B cell (primary cell): ENCODE measurements at regions not wholly inside any gene's neighbourhood (a gene's known extent, or its start where the extent isn't known, plus 50 kb on each side); places are given as distances from the start of the nearest gene placed in this dataset.
A peak's percentile ranks its signal among the peaks of the same experiment; 100 is the strongest.

Experiments used
- ATAC-seq: fragments of 200-7000 bp; cut with Tn5 transposase; one replicate; pipeline ENCODE4 v1.10.0; 2021; ENCODE audit warnings: low read depth, mild to moderate bottlenecking, moderate number of reproducible peaks, moderate library complexity
- CTCF ChIA-PET: fragments of 350-600 bp; sonication (Branson Sonifier 250); formaldehyde crosslinking; loops from one replicate; lab custom pipeline; 2021; ENCODE audit warnings: antibody characterized with exemption, inconsistent platforms; lab: Charles Lee
- POLR2A ChIA-PET: fragments of 350-600 bp; sonication (Branson Sonifier 250); formaldehyde crosslinking; loops from one replicate; lab custom pipeline; 2021; ENCODE audit warnings: antibody characterized with exemption; lab: Charles Lee
- DNase-seq: peaks from one replicate; pipeline ENCODE4 v3.0.0; 2013
- H2AFZ ChIP-seq: 2 replicates; pipeline ENCODE4 v1.6.1; 2012; ENCODE audit warnings: mild to moderate bottlenecking, low read depth, low read length; ENCODE audit not compliant: insufficient read depth, poor library complexity, severe bottlenecking
- H3K27ac ChIP-seq, 2 donors: 1 replicate in 1 of 2; 2 replicates in 1 of 2; pipeline ENCODE4 v1.5.1; 2012 to 2013; ENCODE audit warnings: low read length in 2 of 2, mild to moderate bottlenecking in 2 of 2, moderate library complexity in 1 of 2
- H3K27me3 ChIP-seq, 4 experiments: fragments of 200-600 bp in 1 of 4; sonication (generic) in 1 of 4; replicated peaks in 1 of 4; 1 replicate in 2 of 4; 2 replicates in 2 of 4; pipeline versions ENCODE4 v1.6.1 to v1.7.0; 2013 to 2016; ENCODE audit warnings: low read length in 3 of 4, mild to moderate bottlenecking in 2 of 4, mixed read lengths in 1 of 4, moderate library complexity in 1 of 4; ENCODE audit not compliant: insufficient read depth in 4 of 4, control insufficient read depth in 3 of 4; ENCODE audit errors: control extremely low read depth in 1 of 4
- H3K36me3 ChIP-seq, 2 experiments: replicated peaks in 1 of 2; 1 replicate in 1 of 2; 2 replicates in 1 of 2; pipeline versions ENCODE4 v1.6.1 to v1.7.1; 2013; ENCODE audit warnings: low read length in 1 of 2; ENCODE audit not compliant: insufficient read depth in 2 of 2, control insufficient read depth in 1 of 2; ENCODE audit errors: control extremely low read depth in 1 of 2, extremely low read depth in 1 of 2
- H3K4me1 ChIP-seq, 2 donors: fragments of 200-600 bp in 1 of 2; sonication (generic) in 1 of 2; 1 replicate in 1 of 2; 2 replicates in 1 of 2; pipeline versions ENCODE4 v1.5.1 to v1.6.1; 2013 to 2017; ENCODE audit warnings: low read length in 2 of 2; ENCODE audit not compliant: control insufficient read depth in 2 of 2, insufficient read depth in 2 of 2
- H3K4me2 ChIP-seq: replicated peaks from 2 replicates; pipeline ENCODE3; 2012; ENCODE audit warnings: mild to moderate bottlenecking, low read depth, low read length; ENCODE audit not compliant: poor library complexity, severe bottlenecking
- H3K4me3 ChIP-seq, 5 experiments: fragments of 200-600 bp in 1 of 5; sonication (generic) in 1 of 5; 1 replicate in 3 of 5; 2 replicates in 2 of 5; pipeline versions ENCODE4 v1.5.1 to v1.7.0; 2011 to 2016; ENCODE audit warnings: low read length in 4 of 5, mild to moderate bottlenecking in 4 of 5, low read depth in 2 of 5, control low read depth in 1 of 5, moderate library complexity in 1 of 5; ENCODE audit not compliant: insufficient read depth in 1 of 5; ENCODE audit errors: control extremely low read depth in 1 of 5, extremely low read depth in 1 of 5
- H3K79me2 ChIP-seq: fragments of 200-600 bp; sonication (generic); one replicate; pipeline ENCODE4 v1.6.0; 2016; ENCODE audit warnings: low read length; ENCODE audit not compliant: control insufficient read depth, insufficient read depth
- H3K9ac ChIP-seq: fragments of 200-600 bp; sonication (generic); 2 replicates; pipeline ENCODE4 v1.6.1; 2017; ENCODE audit warnings: mild to moderate bottlenecking, low read length, moderate library complexity
- H3K9me3 ChIP-seq, 3 donors: one replicate each; pipeline versions ENCODE4 v1.6.1 to v1.7.1; 2013; ENCODE audit warnings: low read length in 2 of 3; ENCODE audit not compliant: control insufficient read depth in 2 of 3, insufficient read depth in 1 of 3; ENCODE audit errors: control extremely low read depth in 1 of 3
- H4K20me1 ChIP-seq: 2 replicates; pipeline ENCODE4 v1.6.0; 2012; ENCODE audit warnings: mild to moderate bottlenecking, low read length; ENCODE audit not compliant: insufficient read depth, control insufficient read depth, poor library complexity, severe bottlenecking
- H3K27ac Mint-ChIP-seq: one replicate; pipeline ENCODE4 v1.8.0; 2021; ENCODE audit warnings: mixed read lengths
- H3K27me3 Mint-ChIP-seq: one replicate; pipeline ENCODE4 v1.8.0; 2021; ENCODE audit warnings: mixed read lengths
- H3K4me1 Mint-ChIP-seq: one replicate; pipeline ENCODE4 v1.8.0; 2021; ENCODE audit warnings: mixed read lengths
- H3K4me3 Mint-ChIP-seq: one replicate; pipeline ENCODE4 v1.8.0; 2021; ENCODE audit warnings: mixed read lengths
- H3K9me3 Mint-ChIP-seq: one replicate; pipeline ENCODE4 v1.8.0; 2022; ENCODE audit warnings: mixed read lengths; ENCODE audit not compliant: insufficient read depth
- CTCF ChIP-seq: fragments of 200-600 bp; IDR thresholded peaks from one replicate; pipeline ENCODE4 v1.8.0; 2022; ENCODE audit warnings: antibody characterized with exemption, mild to moderate bottlenecking
- EZH2 ChIP-seq: IDR thresholded peaks from 2 replicates; pipeline ENCODE4 v1.6.1; 2012; ENCODE audit warnings: borderline replicate concordance, low read depth, mild to moderate bottlenecking, moderate library complexity, low read length; ENCODE audit not compliant: insufficient read depth, poor library complexity, severe bottlenecking
- WGBS: methylation state at CpG from one replicate; pipeline ENCODE4 v1.1.5; 2013; ENCODE audit warnings: missing lambda C conversion rate; ENCODE audit not compliant: insufficient coverage; 5-methylcytosine and 5-hydroxymethylcytosine counted together
- intact Hi-C: fragments of 100-400 bp; cut with micrococcal nuclease; formaldehyde crosslinking; loops from one replicate; pipeline ENCODE4 v1.10.0; 2022

GRCh38 chr2:8514796-8515758 is 166.8 kb upstream of the ID2 start:
- Histone ChIP-seq H3K36me3 (no peaks in the 10 kb centered on the region), H3K4me3 (no peak overlapping the region), H4K20me1 (no peaks in the 10 kb centered on the region), H3K27ac (no peak overlapping the region), H3K4me1 (peaks cover 17 to 23% of the 10 kb centered on the region in 2 donors), H3K4me2 (peak overlapping the region; percentile 2), H3K9ac (no peak overlapping the region), H3K79me2 (no peaks in the 10 kb centered on the region), H3K9me3 (peaks cover 0 to 35% (median 14%) of the 10 kb centered on the region in 3 donors), H3K27me3 (peaks cover 0 to 43% (median 6%) of the 10 kb centered on the region in 4 experiments), H2AFZ (no peak overlapping the region)
- intact Hi-C loops: loop anchor here (2.0 kb wide), 1 partner anchor 30 kb away; no protein-coding TSS in a partner anchor
- peaks cover 9% of the 10 kb centered on the region for H3K9me3 Mint-ChIP-seq
- TF ChIP-seq CTCF (no peak), EZH2 (no peak)
- ATAC-seq (peak; percentile 72), DNase-seq (peak; percentile 56)
- ChIA-PET POLR2A (no interaction called here), CTCF (no interaction called here)
- peak overlapping the region; percentile 11 for H3K4me3 Mint-ChIP-seq
- peaks cover 59% of the 10 kb centered on the region for H3K27me3 Mint-ChIP-seq
- 2% methylated on average over 12 of the region's 14 CpGs for WGBS
- H3K4me1 Mint-ChIP-seq: peaks cover 25% of the 10 kb centered on the region
- no peak overlapping the region for H3K27ac Mint-ChIP-seq
